Effector memory CD8-positive, alpha-beta T cell (primary cell): ENCODE measurements at regions not wholly inside any gene's neighbourhood (a gene's known extent, or its start where the extent isn't known, plus 50 kb on each side); places are given as distances from the start of the nearest gene placed in this dataset.

ENCODE experiments used
- ATAC-seq: fragments of 150-1000 bp; cut with Tn5 transposase; replicated peaks from 2 replicates; pipeline ENCODE4 v1.10.0; 2021; ENCODE audit warnings: mild to moderate bottlenecking, moderate library complexity
- DNase-seq, 3 experiments: peaks; one replicate each; pipeline ENCODE4 v3.0.0; 2021
- H3K27ac Mint-ChIP-seq, 2 donors: one replicate each; pipeline ENCODE4 v1.8.0; 2022; ENCODE audit warnings: mild to moderate bottlenecking in 2 of 2, mixed read lengths in 2 of 2, moderate library complexity in 2 of 2
- H3K27me3 Mint-ChIP-seq, 2 donors: one replicate each; pipeline ENCODE4 v1.8.0; 2022; ENCODE audit warnings: mixed read lengths in 2 of 2
- H3K36me3 Mint-ChIP-seq: one replicate; pipeline ENCODE4 v1.8.0; 2022; ENCODE audit warnings: mild to moderate bottlenecking, moderate library complexity, mixed read lengths; ENCODE audit not compliant: insufficient read depth
- H3K4me1 Mint-ChIP-seq, 2 donors: one replicate each; pipeline ENCODE4 v1.8.0; 2022; ENCODE audit warnings: low read depth in 2 of 2, mixed read lengths in 2 of 2
- H3K4me3 Mint-ChIP-seq, 2 donors: one replicate each; pipeline ENCODE4 v1.8.0; 2022; ENCODE audit warnings: mild to moderate bottlenecking in 2 of 2, mixed read lengths in 2 of 2, moderate library complexity in 2 of 2
- H3K9me3 Mint-ChIP-seq, 2 donors: one replicate each; pipeline ENCODE4 v1.8.0; 2022; ENCODE audit warnings: mixed read lengths in 2 of 2

GRCh38 chr15:31870328-31871165 is 159.8 kb upstream of the CHRNA7 start, which contains the start of gene OTUD7A:
Gene OTUD7A, minus strand, starts transcription at chr15:31870673.
- H3K27ac Mint-ChIP-seq: peak within 1 kb of the TSS; percentile 42 to 85

GRCh38 chr15:31871166-31871886 is 159.0 kb upstream of the CHRNA7 start:
- H3K27ac Mint-ChIP-seq: peak overlapping the region; percentile 42 to 85
- H3K36me3 Mint-ChIP-seq: peaks cover 4% of the 10 kb centered on the region
- DNase-seq: no peak
- H3K4me3 Mint-ChIP-seq: peak overlapping the region; percentile 87 to 88
- no peaks in the 10 kb centered on the region for H3K9me3 Mint-ChIP-seq
- peaks cover 7 to 10% of the 10 kb centered on the region in 2 donors for H3K4me1 Mint-ChIP-seq
- H3K27me3 Mint-ChIP-seq: peaks cover 8 to 11% of the 10 kb centered on the region in 2 donors
- no peak for ATAC-seq

More at GRCh38 chr15:31870328-31871165, 159.8 kb upstream of the CHRNA7 start, which contains the start of gene OTUD7A:
- ATAC-seq: peak; percentile 83
- H3K4me3 Mint-ChIP-seq: peak within 1 kb of the TSS; percentile 87 to 88
- peaks cover 4% of the 10 kb centered on the region for H3K36me3 Mint-ChIP-seq
- H3K4me1 Mint-ChIP-seq: peaks cover 7 to 10% of the 10 kb centered on the region in 2 donors
- H3K9me3 Mint-ChIP-seq: no peaks in the 10 kb centered on the region
- peak; percentile 74 to 82 (median 80) for DNase-seq
- peaks cover 3 to 12% of the 10 kb centered on the region in 2 donors for H3K27me3 Mint-ChIP-seq

GRCh38 chr15:31871887-31872281 is 158.4 kb upstream of the CHRNA7 start:
- Mint-ChIP-seq H3K27me3 (peaks cover 11 to 17% of the 10 kb centered on the region in 2 donors), H3K4me3 (peak overlapping the region in 1 of 2 donors; percentile 88), H3K36me3 (peaks cover 4% of the 10 kb centered on the region), H3K4me1 (peaks cover 7 to 10% of the 10 kb centered on the region in 2 donors), H3K9me3 (no peaks in the 10 kb centered on the region), H3K27ac (no peak overlapping the region)
- DNase-seq: no peak
- ATAC-seq: no peak

- DNase-seq: no peak
- Mint-ChIP-seq H3K36me3 (no peaks in the 10 kb centered on the region), H3K27ac (no peak overlapping the region)
Measured at GRCh38 chr15:31887246-31887645, 143.1 kb upstream of the CHRNA7 start.

GRCh38 chr15:31892513-31892912 is 137.8 kb upstream of the CHRNA7 start:
- no peak for ATAC-seq
- H3K4me1 Mint-ChIP-seq: no peaks in the 10 kb centered on the region
- no peak overlapping the region for H3K4me3 Mint-ChIP-seq
- DNase-seq: no peak
- no peaks in the 10 kb centered on the region for H3K9me3 Mint-ChIP-seq
- peaks cover 50 to 79% of the 10 kb centered on the region in 2 donors for H3K27me3 Mint-ChIP-seq
- H3K36me3 Mint-ChIP-seq: no peaks in the 10 kb centered on the region
- H3K27ac Mint-ChIP-seq: no peak overlapping the region

More at GRCh38 chr15:31887246-31887645, 143.1 kb upstream of the CHRNA7 start:
- H3K4me1 Mint-ChIP-seq: no peaks in the 10 kb centered on the region
- H3K27me3 Mint-ChIP-seq: peaks cover 42 to 50% of the 10 kb centered on the region in 2 donors
- H3K9me3 Mint-ChIP-seq: no peaks in the 10 kb centered on the region
- ATAC-seq: no peak
- H3K4me3 Mint-ChIP-seq: no peak overlapping the region

- Mint-ChIP-seq H3K4me1 (no peaks in the 10 kb centered on the region), H3K9me3 (peaks cover 0 to 3% of the 10 kb centered on the region in 2 donors), H3K27me3 (peaks cover 41 to 67% of the 10 kb centered on the region in 2 donors), H3K4me3 (no peak overlapping the region), H3K27ac (no peak overlapping the region), H3K36me3 (no peaks in the 10 kb centered on the region)
- no peak for DNase-seq
- no peak for ATAC-seq
Measured at GRCh38 chr15:31893780-31894179, 136.5 kb upstream of the CHRNA7 start.

- no peak for ATAC-seq
- peaks cover 0 to 7% of the 10 kb centered on the region in 2 donors for H3K9me3 Mint-ChIP-seq
- no peak for DNase-seq
- no peaks in the 10 kb centered on the region for H3K4me1 Mint-ChIP-seq
- H3K27ac Mint-ChIP-seq: no peak overlapping the region
- H3K27me3 Mint-ChIP-seq: peaks cover 31 to 46% of the 10 kb centered on the region in 2 donors
- no peaks in the 10 kb centered on the region for H3K36me3 Mint-ChIP-seq
- no peak overlapping the region for H3K4me3 Mint-ChIP-seq
Measured at GRCh38 chr15:31897746-31898145, 132.6 kb upstream of the CHRNA7 start.

GRCh38 chr15:31901501-31901900 is 128.8 kb upstream of the CHRNA7 start:
- peaks cover 0 to 2% of the 10 kb centered on the region in 2 donors for H3K4me1 Mint-ChIP-seq
- H3K4me3 Mint-ChIP-seq: no peak overlapping the region
- no peak overlapping the region for H3K27ac Mint-ChIP-seq
- ATAC-seq (no peak), DNase-seq (no peak)
- H3K36me3 Mint-ChIP-seq: no peaks in the 10 kb centered on the region
- H3K27me3 Mint-ChIP-seq: peaks cover 25 to 51% of the 10 kb centered on the region in 2 donors
- H3K9me3 Mint-ChIP-seq: peaks cover 0 to 7% of the 10 kb centered on the region in 2 donors

GRCh38 chr15:31905054-31905453 is 125.3 kb upstream of the CHRNA7 start:
- Mint-ChIP-seq H3K27ac (no peak overlapping the region), H3K27me3 (peaks cover 21 to 62% of the 10 kb centered on the region in 2 donors), H3K4me1 (peaks cover 0 to 2% of the 10 kb centered on the region in 2 donors), H3K9me3 (peaks cover 0 to 4% of the 10 kb centered on the region in 2 donors), H3K36me3 (no peaks in the 10 kb centered on the region), H3K4me3 (no peak overlapping the region)
- no peak for ATAC-seq
- DNase-seq: no peak

- DNase-seq (no peak), ATAC-seq (no peak)
- Mint-ChIP-seq H3K27ac (no peak overlapping the region), H3K27me3 (peaks cover 19 to 26% of the 10 kb centered on the region in 2 donors), H3K4me3 (no peak overlapping the region), H3K36me3 (no peaks in the 10 kb centered on the region), H3K4me1 (no peaks in the 10 kb centered on the region), H3K9me3 (peaks cover 0 to 3% of the 10 kb centered on the region in 2 donors)
Measured at GRCh38 chr15:31925541-31925940, 104.8 kb upstream of the CHRNA7 start.

GRCh38 chr15:31930967-31931366 is 99.3 kb upstream of the CHRNA7 start:
- DNase-seq: no peak
- Mint-ChIP-seq H3K4me1 (no peaks in the 10 kb centered on the region), H3K27ac (no peak overlapping the region), H3K36me3 (no peaks in the 10 kb centered on the region), H3K27me3 (peaks cover 39 to 62% of the 10 kb centered on the region in 2 donors), H3K9me3 (peaks cover 0 to 2% of the 10 kb centered on the region in 2 donors), H3K4me3 (no peak overlapping the region)
- ATAC-seq: no peak

- no peaks in the 10 kb centered on the region for H3K4me1 Mint-ChIP-seq
- no peak for ATAC-seq
- H3K27ac Mint-ChIP-seq: no peak overlapping the region
- no peaks in the 10 kb centered on the region for H3K9me3 Mint-ChIP-seq
- peaks cover 45 to 56% of the 10 kb centered on the region in 2 donors for H3K27me3 Mint-ChIP-seq
- no peak for DNase-seq
- H3K4me3 Mint-ChIP-seq: no peak overlapping the region
- no peaks in the 10 kb centered on the region for H3K36me3 Mint-ChIP-seq
Measured at GRCh38 chr15:31932576-31932975, 97.7 kb upstream of the CHRNA7 start.

GRCh38 chr15:31934821-31935220 is 95.5 kb upstream of the CHRNA7 start:
- Mint-ChIP-seq H3K36me3 (no peaks in the 10 kb centered on the region), H3K27ac (no peak overlapping the region), H3K4me1 (no peaks in the 10 kb centered on the region), H3K4me3 (no peak overlapping the region), H3K27me3 (peaks cover 35 to 48% of the 10 kb centered on the region in 2 donors), H3K9me3 (no peaks in the 10 kb centered on the region)
- ATAC-seq (no peak), DNase-seq (no peak)
